SK-N-SH (cell line): ENCODE measurements at regions not wholly inside any gene's neighbourhood (a gene's known extent, or its start where the extent isn't known, plus 50 kb on each side); places are given as distances from the start of the nearest gene placed in this dataset.

Source experiments
- EP300 ChIP-seq, 2 experiments: IDR thresholded peaks; 2 replicates each; pipeline versions ENCODE4 v1.4.0 to v1.6.1; 2012; ENCODE audit warnings: borderline replicate concordance in 1 of 2, low read depth in 1 of 2, low read length in 1 of 2
- EZH2phosphoT487 ChIP-seq: fragments of 200-600 bp; sonication (generic); IDR thresholded peaks from 2 replicates; pipeline ENCODE4 v1.6.1; 2017; ENCODE audit warnings: low read depth, mixed run types, mild to moderate bottlenecking, antibody characterized with exemption, moderate library complexity, borderline replicate concordance
- FOXJ3 ChIP-seq: sonication (generic); formaldehyde crosslinking; IDR thresholded peaks from 2 replicates; pipeline ENCODE4 v1.5.1; 2020; ENCODE audit warnings: mild to moderate bottlenecking, missing genetic modification reagents
- FOXM1 ChIP-seq: IDR thresholded peaks from 2 replicates; pipeline ENCODE4 v1.4.0; 2012; ENCODE audit warnings: low read depth, mild to moderate bottlenecking
- GATA2 ChIP-seq: sonication (generic); formaldehyde crosslinking; IDR thresholded peaks from 2 replicates; pipeline ENCODE4 v1.5.0; 2020; ENCODE audit warnings: mild to moderate bottlenecking, missing genetic modification reagents
- MAX ChIP-seq: IDR thresholded peaks from 2 replicates; pipeline ENCODE4 v1.4.0; 2012; ENCODE audit warnings: low read depth
- MXI1 ChIP-seq: IDR thresholded peaks from 2 replicates; pipeline ENCODE4 v1.6.1; 2012; ENCODE audit warnings: mild to moderate bottlenecking, low read depth, low read length, improper control_type of control experiment
- POLR2AphosphoS5 ChIP-seq: IDR thresholded peaks from 2 replicates; pipeline ENCODE4 v1.6.1; 2012; ENCODE audit warnings: low read depth, low read length
- TCF12 ChIP-seq: IDR thresholded peaks from 2 replicates; pipeline ENCODE4 v1.4.0; 2012
- TEAD4 ChIP-seq: IDR thresholded peaks from 2 replicates; pipeline ENCODE4 v1.4.0; 2012; ENCODE audit warnings: mild to moderate bottlenecking, borderline replicate concordance; ENCODE audit not compliant: insufficient read depth
- USF2 ChIP-seq: fragments of 150-350 bp; IDR thresholded peaks from 2 replicates; pipeline ENCODE4 v1.6.1; 2017; ENCODE audit warnings: antibody characterized with exemption, low read length, low read depth, borderline replicate concordance
- TF ChIP-seq, protein P1 (sequence below): fragments of 200-600 bp; sonication (generic); IDR thresholded peaks from 2 replicates; pipeline ENCODE4 v1.6.1; 2017; ENCODE audit warnings: antibody characterized with exemption, mild to moderate bottlenecking, moderate library complexity
- TF ChIP-seq, protein P2 (sequence below): IDR thresholded peaks from 2 replicates; pipeline ENCODE4 v1.4.0; 2012; ENCODE audit warnings: low read depth, borderline replicate concordance
- TF ChIP-seq, protein P3 (sequence below): fragments of 150-350 bp; IDR thresholded peaks from 2 replicates; pipeline ENCODE4 v1.6.1; 2016; ENCODE audit warnings: mild to moderate bottlenecking, low read depth, low read length

- TF ChIP-seq, protein P1, sequence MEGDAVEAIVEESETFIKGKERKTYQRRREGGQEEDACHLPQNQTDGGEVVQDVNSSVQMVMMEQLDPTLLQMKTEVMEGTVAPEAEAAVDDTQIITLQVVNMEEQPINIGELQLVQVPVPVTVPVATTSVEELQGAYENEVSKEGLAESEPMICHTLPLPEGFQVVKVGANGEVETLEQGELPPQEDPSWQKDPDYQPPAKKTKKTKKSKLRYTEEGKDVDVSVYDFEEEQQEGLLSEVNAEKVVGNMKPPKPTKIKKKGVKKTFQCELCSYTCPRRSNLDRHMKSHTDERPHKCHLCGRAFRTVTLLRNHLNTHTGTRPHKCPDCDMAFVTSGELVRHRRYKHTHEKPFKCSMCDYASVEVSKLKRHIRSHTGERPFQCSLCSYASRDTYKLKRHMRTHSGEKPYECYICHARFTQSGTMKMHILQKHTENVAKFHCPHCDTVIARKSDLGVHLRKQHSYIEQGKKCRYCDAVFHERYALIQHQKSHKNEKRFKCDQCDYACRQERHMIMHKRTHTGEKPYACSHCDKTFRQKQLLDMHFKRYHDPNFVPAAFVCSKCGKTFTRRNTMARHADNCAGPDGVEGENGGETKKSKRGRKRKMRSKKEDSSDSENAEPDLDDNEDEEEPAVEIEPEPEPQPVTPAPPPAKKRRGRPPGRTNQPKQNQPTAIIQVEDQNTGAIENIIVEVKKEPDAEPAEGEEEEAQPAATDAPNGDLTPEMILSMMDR: no peak
- TF ChIP-seq TCF12 (no peak), TEAD4 (no peak), EZH2phosphoT487 (no peak), POLR2AphosphoS5 (no peak), FOXJ3 (CRISPR knock-in tag) (no peak), USF2 (no peak), EP300 (IDR thresholded peaks at IDR 0.05; ENCODE audit: borderline replicate concordance in 1 of 2, low read depth in 1 of 2, low read length in 1 of 2) (no peak), MXI1 (no peak), MAX (no peak), FOXM1 (no peak), GATA2 (CRISPR knock-in tag) (no peak)
- TF ChIP-seq, protein P2, sequence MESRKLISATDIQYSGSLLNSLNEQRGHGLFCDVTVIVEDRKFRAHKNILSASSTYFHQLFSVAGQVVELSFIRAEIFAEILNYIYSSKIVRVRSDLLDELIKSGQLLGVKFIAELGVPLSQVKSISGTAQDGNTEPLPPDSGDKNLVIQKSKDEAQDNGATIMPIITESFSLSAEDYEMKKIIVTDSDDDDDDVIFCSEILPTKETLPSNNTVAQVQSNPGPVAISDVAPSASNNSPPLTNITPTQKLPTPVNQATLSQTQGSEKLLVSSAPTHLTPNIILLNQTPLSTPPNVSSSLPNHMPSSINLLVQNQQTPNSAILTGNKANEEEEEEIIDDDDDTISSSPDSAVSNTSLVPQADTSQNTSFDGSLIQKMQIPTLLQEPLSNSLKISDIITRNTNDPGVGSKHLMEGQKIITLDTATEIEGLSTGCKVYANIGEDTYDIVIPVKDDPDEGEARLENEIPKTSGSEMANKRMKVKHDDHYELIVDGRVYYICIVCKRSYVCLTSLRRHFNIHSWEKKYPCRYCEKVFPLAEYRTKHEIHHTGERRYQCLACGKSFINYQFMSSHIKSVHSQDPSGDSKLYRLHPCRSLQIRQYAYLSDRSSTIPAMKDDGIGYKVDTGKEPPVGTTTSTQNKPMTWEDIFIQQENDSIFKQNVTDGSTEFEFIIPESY: no peak
- TF ChIP-seq, protein P3, sequence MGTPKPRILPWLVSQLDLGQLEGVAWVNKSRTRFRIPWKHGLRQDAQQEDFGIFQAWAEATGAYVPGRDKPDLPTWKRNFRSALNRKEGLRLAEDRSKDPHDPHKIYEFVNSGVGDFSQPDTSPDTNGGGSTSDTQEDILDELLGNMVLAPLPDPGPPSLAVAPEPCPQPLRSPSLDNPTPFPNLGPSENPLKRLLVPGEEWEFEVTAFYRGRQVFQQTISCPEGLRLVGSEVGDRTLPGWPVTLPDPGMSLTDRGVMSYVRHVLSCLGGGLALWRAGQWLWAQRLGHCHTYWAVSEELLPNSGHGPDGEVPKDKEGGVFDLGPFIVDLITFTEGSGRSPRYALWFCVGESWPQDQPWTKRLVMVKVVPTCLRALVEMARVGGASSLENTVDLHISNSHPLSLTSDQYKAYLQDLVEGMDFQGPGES: no peak
Observed at GRCh38 chr4:152115118-152115517, 354.3 kb upstream of the GATB start.
